Mesenchymal stem cell (in vitro differentiated cells and primary cell): ENCODE measurements at regions not wholly inside any gene's neighbourhood (a gene's known extent, or its start where the extent isn't known, plus 50 kb on each side); places are given as distances from the start of the nearest gene placed in this dataset.
A peak's percentile ranks its signal among the peaks of the same experiment; 100 is the strongest.

Experiments used
- DNase-seq: peaks from one replicate; pipeline ENCODE4 v3.0.0-alpha.2; 2013
- H2AFZ ChIP-seq: one replicate; pipeline ENCODE4 v1.6.1; 2013; ENCODE audit warnings: low read depth, mild to moderate bottlenecking, control low read depth, inconsistent platforms, low read length, moderate library complexity
- H2AK5ac ChIP-seq: 2 replicates; pipeline ENCODE4 v1.6.1; 2013; ENCODE audit warnings: low read length, moderate library complexity, mild to moderate bottlenecking, inconsistent platforms; ENCODE audit not compliant: severe bottlenecking
- H2BK120ac ChIP-seq: one replicate; pipeline ENCODE4 v1.6.1; 2013; ENCODE audit warnings: low read depth, mild to moderate bottlenecking, inconsistent platforms, low read length, moderate library complexity
- H2BK12ac ChIP-seq, 2 experiments: one replicate each; pipeline ENCODE4 v1.6.1; 2013; ENCODE audit warnings: inconsistent platforms in 2 of 2, low read length in 2 of 2, mild to moderate bottlenecking in 2 of 2, moderate library complexity in 2 of 2, control low read depth in 1 of 2
- H2BK15ac ChIP-seq: one replicate; pipeline ENCODE4 v1.6.1; 2013; ENCODE audit warnings: mild to moderate bottlenecking, low read depth, inconsistent platforms; ENCODE audit not compliant: poor library complexity, severe bottlenecking
- H2BK5ac ChIP-seq: 2 replicates; pipeline ENCODE4 v1.6.1; 2013; ENCODE audit warnings: low read depth, mild to moderate bottlenecking, low read length, control low read depth, inconsistent platforms; ENCODE audit not compliant: poor library complexity, severe bottlenecking
- H3K14ac ChIP-seq, 2 experiments: one replicate each; pipeline ENCODE4 v1.6.1; 2013; ENCODE audit warnings: inconsistent platforms in 2 of 2, low read length in 2 of 2, control low read depth in 1 of 2, mild to moderate bottlenecking in 1 of 2, moderate library complexity in 1 of 2
- H3K18ac ChIP-seq, 2 experiments: one replicate each; pipeline ENCODE4 v1.6.1; 2013; ENCODE audit warnings: inconsistent platforms in 2 of 2, low read length in 2 of 2, control low read depth in 1 of 2, low read depth in 1 of 2, mild to moderate bottlenecking in 1 of 2
- H3K23ac ChIP-seq, 2 experiments: one replicate each; pipeline ENCODE4 v1.6.1; 2013; ENCODE audit warnings: inconsistent platforms in 2 of 2, low read length in 2 of 2, mild to moderate bottlenecking in 2 of 2, moderate library complexity in 2 of 2, control low read depth in 1 of 2
- H3K27ac ChIP-seq: 2 replicates; pipeline ENCODE4 v1.5.1; 2013; ENCODE audit warnings: mild to moderate bottlenecking, moderate library complexity, low read length, control low read depth, inconsistent platforms; ENCODE audit not compliant: poor library complexity, severe bottlenecking
- H3K27me3 ChIP-seq, 2 experiments: 2 replicates each; pipeline versions ENCODE4 v1.6.1 to v1.7.0; 2013; ENCODE audit warnings: low read length in 2 of 2, mild to moderate bottlenecking in 2 of 2, moderate library complexity in 2 of 2, control low read depth in 1 of 2, inconsistent platforms in 1 of 2; ENCODE audit not compliant: control insufficient read depth in 1 of 2, insufficient read depth in 1 of 2
- H3K36me3 ChIP-seq, 2 experiments: 2 replicates each; pipeline versions ENCODE4 v1.6.1 to v1.7.0; 2013; ENCODE audit warnings: low read length in 2 of 2, control low read depth in 1 of 2, inconsistent platforms in 1 of 2, low read depth in 1 of 2, mild to moderate bottlenecking in 1 of 2; ENCODE audit not compliant: insufficient read depth in 2 of 2, control insufficient read depth in 1 of 2
- H3K4ac ChIP-seq, 2 experiments: one replicate each; pipeline ENCODE4 v1.6.1; 2013; ENCODE audit warnings: inconsistent platforms in 2 of 2, low read length in 2 of 2, mild to moderate bottlenecking in 2 of 2, moderate library complexity in 2 of 2, control low read depth in 1 of 2, low read depth in 1 of 2
- H3K4me1 ChIP-seq: 2 replicates; pipeline ENCODE4 v1.6.1; 2013; ENCODE audit warnings: low read depth, low read length, control low read depth; ENCODE audit not compliant: control insufficient read depth, insufficient read depth
- H3K4me2 ChIP-seq: 2 replicates; pipeline ENCODE4 v1.6.1; 2013; ENCODE audit warnings: low read length, mild to moderate bottlenecking, inconsistent platforms; ENCODE audit not compliant: poor library complexity, severe bottlenecking
- H3K4me3 ChIP-seq, 2 experiments: 2 replicates each; pipeline versions ENCODE4 v1.5.1 to v1.7.0; 2013; ENCODE audit warnings: low read length in 2 of 2, mild to moderate bottlenecking in 2 of 2, control low read depth in 1 of 2, low read depth in 1 of 2; ENCODE audit not compliant: insufficient read depth in 1 of 2
- H3K79me1 ChIP-seq: replicated peaks from 2 replicates; pipeline ENCODE4 v1.6.1; 2013; ENCODE audit warnings: mild to moderate bottlenecking, control low read depth, low read length, inconsistent platforms; ENCODE audit not compliant: poor library complexity, severe bottlenecking
- H3K9ac ChIP-seq: 2 replicates; pipeline ENCODE4 v1.7.0; 2013; ENCODE audit warnings: mild to moderate bottlenecking, low read length, moderate library complexity
- H3K9me3 ChIP-seq: 2 replicates; pipeline ENCODE4 v1.7.0; 2013; ENCODE audit warnings: mild to moderate bottlenecking, low read length; ENCODE audit not compliant: control insufficient read depth
- H4K8ac ChIP-seq: one replicate; pipeline ENCODE4 v1.6.1; 2013; ENCODE audit warnings: inconsistent platforms, mild to moderate bottlenecking, low read length, moderate library complexity
- H4K91ac ChIP-seq: one replicate; pipeline ENCODE4 v1.6.1; 2013; ENCODE audit warnings: mild to moderate bottlenecking, low read length, inconsistent platforms
- WGBS: methylation state at CpG from one replicate; pipeline ENCODE4 v1.1.7; 2013; ENCODE audit warnings: mixed read lengths; 5-methylcytosine and 5-hydroxymethylcytosine counted together

DNA sequence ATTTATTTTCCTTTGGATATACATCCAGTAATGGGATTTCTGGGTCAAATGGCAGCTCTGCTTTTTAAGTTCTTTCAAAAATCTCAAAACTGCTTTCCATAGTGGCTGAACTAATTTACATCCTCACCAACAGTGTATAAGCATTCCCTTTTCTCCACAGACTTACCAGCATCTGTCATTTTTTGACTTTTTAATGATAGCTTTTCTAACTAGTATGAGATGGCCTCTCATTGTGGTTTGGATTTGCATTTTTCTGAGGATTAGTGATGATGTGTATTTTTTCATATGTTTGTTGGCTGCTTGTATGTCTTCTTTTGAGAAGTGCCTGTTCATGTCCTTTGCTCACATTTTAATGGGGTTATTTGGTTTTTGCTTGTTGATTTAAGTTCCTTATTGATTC, 90.0 kb upstream of the HMHB1 start:
- Histone ChIP-seq H4K8ac (no peak overlapping the region), H3K4me1 (no peaks in the 10 kb centered on the region), H3K79me1 (no peaks in the 10 kb centered on the region), H2AFZ (no peak overlapping the region), H3K18ac (no peak overlapping the region), H3K27me3 (no peaks in the 10 kb centered on the region), H2AK5ac (no peak overlapping the region), H3K23ac (no peak overlapping the region), H2BK15ac (no peak overlapping the region), H3K4me3 (no peak overlapping the region), H2BK120ac (no peak overlapping the region), H2BK5ac (no peak overlapping the region), H4K91ac (no peak overlapping the region), H3K4me2 (no peak overlapping the region), H3K9me3 (peaks cover 28% of the 10 kb centered on the region), H3K4ac (no peak overlapping the region), H3K9ac (no peak overlapping the region), H3K27ac (no peak overlapping the region), H3K14ac (no peak overlapping the region), H3K36me3 (no peaks in the 10 kb centered on the region), H2BK12ac (no peak overlapping the region)
- no peak for DNase-seq

DNA sequence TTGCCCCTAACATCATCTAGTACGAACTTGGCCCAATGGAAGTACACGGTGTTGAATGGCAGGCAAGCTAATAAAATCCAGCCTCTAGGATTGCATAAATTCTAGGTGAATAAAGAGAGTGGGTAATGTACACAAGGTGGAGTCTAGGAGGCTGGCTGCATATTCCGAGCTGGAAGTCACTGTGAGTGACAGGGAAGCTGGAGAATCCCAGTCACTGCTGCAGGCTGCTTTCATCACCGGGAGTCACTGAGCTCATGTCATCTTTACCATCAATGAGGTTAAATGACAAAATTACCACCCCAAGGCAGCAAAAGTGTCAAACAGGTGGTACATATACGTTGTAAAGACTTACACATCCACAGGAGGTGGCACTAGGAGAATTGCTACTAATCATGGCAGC, 91.3 kb upstream of the HMHB1 start:
- Histone ChIP-seq H3K9ac (no peak overlapping the region), H3K14ac (no peak overlapping the region), H4K8ac (no peak overlapping the region), H2AFZ (no peak overlapping the region), H2AK5ac (no peak overlapping the region), H2BK12ac (no peak overlapping the region), H2BK120ac (no peak overlapping the region), H3K27ac (no peak overlapping the region), H3K23ac (no peak overlapping the region), H3K36me3 (no peaks in the 10 kb centered on the region), H2BK15ac (no peak overlapping the region), H4K91ac (no peak overlapping the region), H3K4me3 (no peak overlapping the region), H3K18ac (no peak overlapping the region), H3K4me2 (no peak overlapping the region), H3K4me1 (no peaks in the 10 kb centered on the region), H3K4ac (no peak overlapping the region), H3K27me3 (no peaks in the 10 kb centered on the region), H2BK5ac (no peak overlapping the region), H3K9me3 (peaks cover 20% of the 10 kb centered on the region), H3K79me1 (no peaks in the 10 kb centered on the region)
- 51% methylated on average over 5 of the region's 5 CpGs for WGBS
- DNase-seq: no peak

DNA sequence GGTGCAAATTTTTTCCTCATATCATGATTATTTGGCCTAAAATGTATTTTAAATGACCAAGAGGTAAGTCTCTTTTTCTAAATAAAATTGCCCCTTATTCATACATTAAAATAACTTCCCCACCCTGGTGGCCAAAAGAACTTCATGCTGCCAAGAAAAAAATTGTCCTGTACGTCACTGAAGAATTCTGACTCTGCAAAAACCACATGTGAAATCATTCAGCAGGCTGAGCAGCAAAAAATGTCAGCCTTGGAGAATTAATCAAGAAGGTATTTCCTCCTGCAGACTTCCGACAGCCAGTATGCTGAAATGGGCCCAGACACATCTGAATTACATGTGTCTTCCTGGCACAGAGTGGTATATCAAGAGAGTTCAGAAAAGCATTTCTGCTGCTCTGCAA, 94.6 kb upstream of the HMHB1 start:
- Histone ChIP-seq H3K18ac (no peak overlapping the region), H2AFZ (no peak overlapping the region), H3K14ac (no peak overlapping the region), H2BK120ac (no peak overlapping the region), H3K4me1 (no peaks in the 10 kb centered on the region), H4K8ac (no peak overlapping the region), H2BK15ac (no peak overlapping the region), H2BK12ac (no peak overlapping the region), H3K36me3 (no peaks in the 10 kb centered on the region), H3K4me2 (no peak overlapping the region), H3K4ac (no peak overlapping the region), H4K91ac (no peak overlapping the region), H3K79me1 (no peaks in the 10 kb centered on the region), H2BK5ac (no peak overlapping the region), H3K27ac (peak overlapping the region; percentile 1), H3K9ac (peak overlapping the region; percentile 46), H3K9me3 (no peaks in the 10 kb centered on the region), H3K23ac (no peak overlapping the region), H2AK5ac (no peak overlapping the region), H3K4me3 (no peak overlapping the region), H3K27me3 (no peaks in the 10 kb centered on the region)
- peak; percentile 23 for DNase-seq
- 13% methylated on average over 2 of the region's 2 CpGs for WGBS

DNA sequence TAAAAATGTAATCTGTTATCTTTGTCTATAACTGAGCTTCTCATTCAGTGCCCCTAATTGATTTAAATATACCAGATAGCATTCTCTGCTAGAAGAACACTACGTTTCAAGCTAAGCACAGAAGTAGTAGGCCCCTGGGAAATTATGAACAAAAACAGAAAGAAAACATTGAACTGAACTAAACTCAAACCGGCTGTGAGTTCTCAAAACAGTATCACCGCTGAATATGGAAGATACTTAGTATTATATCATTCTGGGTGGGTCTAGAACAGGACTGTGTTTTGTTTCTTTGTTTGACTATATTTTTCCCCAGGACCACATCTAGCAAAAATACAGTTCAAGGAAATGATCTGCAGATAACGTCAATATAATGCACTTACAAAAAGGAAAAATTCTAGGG, 95.1 kb upstream of the HMHB1 start:
- Histone ChIP-seq H2AFZ (no peak overlapping the region), H3K4me2 (no peak overlapping the region), H4K8ac (no peak overlapping the region), H2BK12ac (no peak overlapping the region), H3K9me3 (no peaks in the 10 kb centered on the region), H2BK15ac (no peak overlapping the region), H2AK5ac (no peak overlapping the region), H3K4me1 (no peaks in the 10 kb centered on the region), H3K36me3 (no peaks in the 10 kb centered on the region), H2BK5ac (no peak overlapping the region), H3K18ac (no peak overlapping the region), H3K27ac (no peak overlapping the region), H3K79me1 (no peaks in the 10 kb centered on the region), H3K23ac (no peak overlapping the region), H3K27me3 (no peaks in the 10 kb centered on the region), H3K14ac (no peak overlapping the region), H4K91ac (no peak overlapping the region), H3K4ac (no peak overlapping the region), H3K9ac (peak overlapping the region; percentile 46), H3K4me3 (no peak overlapping the region), H2BK120ac (no peak overlapping the region)
- WGBS: 76% methylated on average over 2 of the region's 4 CpGs
- DNase-seq: no peak
